Dedifferentiated amniotic fluid mesenchymal stem cell (primary cell): ENCODE measurements at regions not wholly inside any gene's neighbourhood (a gene's known extent, or its start where the extent isn't known, plus 50 kb on each side); places are given as distances from the start of the nearest gene placed in this dataset.

Experiments used
- DNase-seq: peaks from one replicate; pipeline ENCODE4 v3.0.0-alpha.2; 2016; ENCODE audit errors: extremely low spot score

- no peak for DNase-seq
Observed at GRCh38 chrX:15983034-15983433, 128.4 kb upstream of the AP1S2 start.

GRCh38 chrX:15977644-15978043 is 123.0 kb upstream of the AP1S2 start:
- no peak for DNase-seq

GRCh38 chrX:15976396-15976795 is 121.8 kb upstream of the AP1S2 start:
- DNase-seq: no peak

GRCh38 chrX:15973946-15974345 is 119.3 kb upstream of the AP1S2 start:
- DNase-seq: no peak

- no peak for DNase-seq
Observed at GRCh38 chrX:15973299-15973698, 118.7 kb upstream of the AP1S2 start.

- DNase-seq: no peak
Observed at GRCh38 chrX:15971696-15972095, 117.1 kb upstream of the AP1S2 start.

- no peak for DNase-seq
Observed at GRCh38 chrX:15963858-15964257, 109.2 kb upstream of the AP1S2 start.

GRCh38 chrX:15960237-15960636 is 105.6 kb upstream of the AP1S2 start:
- DNase-seq: no peak

- DNase-seq: no peak
Observed at GRCh38 chrX:15956681-15957080, 102.1 kb upstream of the AP1S2 start.

GRCh38 chrX:15953801-15954200 is 99.2 kb upstream of the AP1S2 start:
- DNase-seq: no peak

- DNase-seq: no peak
Observed at GRCh38 chrX:15952212-15952611, 97.6 kb upstream of the AP1S2 start.

- no peak for DNase-seq
Observed at GRCh38 chrX:15948318-15948660, 93.7 kb upstream of the AP1S2 start.

GRCh38 chrX:15947648-15948317 is 93.2 kb upstream of the AP1S2 start:
- no peak for DNase-seq

- DNase-seq: peak; percentile 58
Observed at GRCh38 chrX:15946783-15947580, 92.4 kb upstream of the AP1S2 start.

- no peak for DNase-seq
Observed at GRCh38 chrX:15943391-15943790, 88.8 kb upstream of the AP1S2 start.

GRCh38 chrX:15942307-15942706 is 87.7 kb upstream of the AP1S2 start:
- DNase-seq: no peak

GRCh38 chrX:15939737-15940136 is 85.1 kb upstream of the AP1S2 start:
- no peak for DNase-seq

- DNase-seq: no peak
Observed at GRCh38 chrX:15938072-15938471, 83.5 kb upstream of the AP1S2 start.

- DNase-seq: no peak
Observed at GRCh38 chrX:15931362-15931761, 76.7 kb upstream of the AP1S2 start.

GRCh38 chrX:15930585-15930984 is 76.0 kb upstream of the AP1S2 start:
- no peak for DNase-seq

- no peak for DNase-seq
Observed at GRCh38 chrX:15929194-15929593, 74.6 kb upstream of the AP1S2 start.

- no peak for DNase-seq
Observed at GRCh38 chrX:15926622-15927021, 72.0 kb upstream of the AP1S2 start.

- no peak for DNase-seq
Observed at GRCh38 chrX:15918003-15918402, 63.4 kb upstream of the AP1S2 start.

- no peak for DNase-seq
Observed at GRCh38 chrX:15916704-15917084, 62.1 kb upstream of the AP1S2 start.
